Brain pericyte (primary cell): ENCODE measurements at regions not wholly inside any gene's neighbourhood (a gene's known extent, or its start where the extent isn't known, plus 50 kb on each side); places are given as distances from the start of the nearest gene placed in this dataset.
"Not testable (repeated sequence)": the region's sequence is repeated elsewhere in the genome, so short reads cannot be mapped to it uniquely, and the experiment has no call there.

ENCODE experiments used
- DNase-seq: peaks from one replicate; pipeline ENCODE4 v3.0.0-alpha.2; 2012; ENCODE audit warnings: low read depth, low spot score

- DNase-seq = no peak
These were observed 375.9 kb downstream of the NXPH1 start for GRCh38 chr7:8809320-8809719.

- DNase-seq = no peak
These were observed 384.1 kb downstream of the NXPH1 start for GRCh38 chr7:8817448-8818036.

GRCh38 chr7:8818406-8818805 lies 385.0 kb downstream of the NXPH1 start:
- DNase-seq = no peak

- DNase-seq = no peak
These were observed 389.2 kb downstream of the NXPH1 start for GRCh38 chr7:8822595-8822994.

- DNase-seq = no peak
These were observed 390.1 kb downstream of the NXPH1 start for GRCh38 chr7:8823486-8823885.

- no peak for DNase-seq
These were observed 393.9 kb downstream of the NXPH1 start for GRCh38 chr7:8827329-8827728.

- no peak for DNase-seq
These were observed 395.7 kb downstream of the NXPH1 start for GRCh38 chr7:8829100-8829499.

GRCh38 chr7:8831376-8831775 lies 398.0 kb downstream of the NXPH1 start:
- DNase-seq = no peak

GRCh38 chr7:8833355-8833754 lies 399.9 kb downstream of the NXPH1 start:
- DNase-seq = no peak

GRCh38 chr7:8841171-8841570 lies 407.8 kb downstream of the NXPH1 start:
- no peak for DNase-seq

- no peak for DNase-seq
These were observed 438.3 kb downstream of the NXPH1 start for GRCh38 chr7:8871716-8872115.

GRCh38 chr7:8881916-8882315 lies 448.5 kb downstream of the NXPH1 start:
- no peak for DNase-seq

- no peak for DNase-seq
These were observed 452.1 kb downstream of the NXPH1 start for GRCh38 chr7:8885480-8886000.

GRCh38 chr7:8890346-8890745 lies 456.9 kb downstream of the NXPH1 start:
- not testable (repeated sequence) for DNase-seq

GRCh38 chr7:8893775-8894174 lies 460.4 kb downstream of the NXPH1 start:
- DNase-seq = no peak

- no peak for DNase-seq
These were observed 473.1 kb downstream of the NXPH1 start for GRCh38 chr7:8906396-8907075.

- DNase-seq = no peak
These were observed 475.5 kb downstream of the NXPH1 start for GRCh38 chr7:8908889-8909288.

GRCh38 chr7:8913682-8914081 lies 480.3 kb downstream of the NXPH1 start:
- no peak for DNase-seq

GRCh38 chr7:8921807-8922206 lies 488.4 kb downstream of the NXPH1 start:
- no peak for DNase-seq

GRCh38 chr7:8922726-8923125 lies 489.3 kb downstream of the NXPH1 start:
- DNase-seq = no peak

GRCh38 chr7:8923164-8923806 lies 489.9 kb downstream of the NXPH1 start:
- DNase-seq = no peak

- no peak for DNase-seq
These were observed 498.7 kb downstream of the NXPH1 start for GRCh38 chr7:8931906-8932646.
